Chondrocyte (in vitro differentiated cells): ENCODE measurements at regions not wholly inside any gene's neighbourhood (a gene's known extent, or its start where the extent isn't known, plus 50 kb on each side); places are given as distances from the start of the nearest gene placed in this dataset.

Experiments used
- DNase-seq: peaks from one replicate; pipeline ENCODE4 v3.0.0; 2021; ENCODE audit warnings: mixed read lengths, low spot score
- H3K27ac Mint-ChIP-seq: one replicate; pipeline ENCODE4 v1.8.0; 2021; ENCODE audit warnings: mild to moderate bottlenecking, moderate library complexity, mixed read lengths; ENCODE audit not compliant: unreplicated experiment
- H3K27me3 Mint-ChIP-seq: 2 replicates; pipeline ENCODE4 v1.8.0; 2021; ENCODE audit warnings: low read depth, mixed read lengths
- H3K36me3 Mint-ChIP-seq: 2 replicates; pipeline ENCODE4 v1.8.0; 2021; ENCODE audit warnings: low read depth, mixed read lengths
- H3K4me1 Mint-ChIP-seq: 2 replicates; pipeline ENCODE4 v1.8.0; 2021; ENCODE audit warnings: low read depth, mild to moderate bottlenecking, mixed read lengths
- H3K4me3 Mint-ChIP-seq: one replicate; pipeline ENCODE4 v1.8.0; 2021; ENCODE audit warnings: mild to moderate bottlenecking, moderate library complexity, mixed read lengths; ENCODE audit not compliant: unreplicated experiment
- H3K9me3 Mint-ChIP-seq: 2 replicates; pipeline ENCODE4 v1.8.0; 2021; ENCODE audit warnings: low read depth, mixed read lengths
- TF ChIP-seq, protein P1 (sequence below): fragments of 200-600 bp; sonication (generic); IDR thresholded peaks from 2 replicates; pipeline ENCODE4 v1.5.0; 2021; ENCODE audit warnings: antibody characterized with exemption, mild to moderate bottlenecking, moderate library complexity

DNA sequence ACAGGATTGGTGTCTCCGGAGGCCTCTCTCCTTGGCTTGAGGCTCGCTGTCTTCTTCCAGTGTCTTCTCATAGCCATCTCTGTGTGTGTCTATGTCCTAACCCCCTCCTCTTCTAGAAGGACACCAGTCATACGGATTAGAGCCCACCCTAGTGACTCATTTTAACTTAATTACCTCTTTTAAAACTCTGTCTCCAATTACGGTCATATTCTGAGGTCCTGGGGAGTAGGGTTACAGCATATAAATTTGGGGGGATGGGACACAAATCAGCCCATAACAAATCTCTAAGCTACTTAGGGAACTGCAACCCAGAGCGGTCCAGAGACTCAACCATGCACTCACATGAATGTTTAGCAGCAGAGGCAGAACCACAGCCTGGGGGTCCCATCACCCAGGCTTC is 56.1 kb upstream of the SASH1 start:
- Mint-ChIP-seq H3K4me3 (no peak overlapping the region), H3K27me3 (no peaks in the 10 kb centered on the region), H3K27ac (no peak overlapping the region), H3K36me3 (peaks cover 7% of the 10 kb centered on the region), H3K9me3 (no peaks in the 10 kb centered on the region), H3K4me1 (peaks cover 23% of the 10 kb centered on the region)
- no peak for DNase-seq
- TF ChIP-seq, protein P1, sequence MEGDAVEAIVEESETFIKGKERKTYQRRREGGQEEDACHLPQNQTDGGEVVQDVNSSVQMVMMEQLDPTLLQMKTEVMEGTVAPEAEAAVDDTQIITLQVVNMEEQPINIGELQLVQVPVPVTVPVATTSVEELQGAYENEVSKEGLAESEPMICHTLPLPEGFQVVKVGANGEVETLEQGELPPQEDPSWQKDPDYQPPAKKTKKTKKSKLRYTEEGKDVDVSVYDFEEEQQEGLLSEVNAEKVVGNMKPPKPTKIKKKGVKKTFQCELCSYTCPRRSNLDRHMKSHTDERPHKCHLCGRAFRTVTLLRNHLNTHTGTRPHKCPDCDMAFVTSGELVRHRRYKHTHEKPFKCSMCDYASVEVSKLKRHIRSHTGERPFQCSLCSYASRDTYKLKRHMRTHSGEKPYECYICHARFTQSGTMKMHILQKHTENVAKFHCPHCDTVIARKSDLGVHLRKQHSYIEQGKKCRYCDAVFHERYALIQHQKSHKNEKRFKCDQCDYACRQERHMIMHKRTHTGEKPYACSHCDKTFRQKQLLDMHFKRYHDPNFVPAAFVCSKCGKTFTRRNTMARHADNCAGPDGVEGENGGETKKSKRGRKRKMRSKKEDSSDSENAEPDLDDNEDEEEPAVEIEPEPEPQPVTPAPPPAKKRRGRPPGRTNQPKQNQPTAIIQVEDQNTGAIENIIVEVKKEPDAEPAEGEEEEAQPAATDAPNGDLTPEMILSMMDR, result no peak

- DNase-seq, result no peak
- H3K9me3 Mint-ChIP-seq, result no peaks in the 10 kb centered on the region
- H3K36me3 Mint-ChIP-seq, result peaks cover 1% of the 10 kb centered on the region
- no peaks in the 10 kb centered on the region for H3K27me3 Mint-ChIP-seq
- H3K4me1 Mint-ChIP-seq, result peaks cover 35% of the 10 kb centered on the region
- no peak overlapping the region for H3K4me3 Mint-ChIP-seq
- no peak overlapping the region for H3K27ac Mint-ChIP-seq
- TF ChIP-seq, protein P1, result no peak
Measured at GRCh38 chr6:148287623-148288333, 54.9 kb upstream of the SASH1 start.

DNA sequence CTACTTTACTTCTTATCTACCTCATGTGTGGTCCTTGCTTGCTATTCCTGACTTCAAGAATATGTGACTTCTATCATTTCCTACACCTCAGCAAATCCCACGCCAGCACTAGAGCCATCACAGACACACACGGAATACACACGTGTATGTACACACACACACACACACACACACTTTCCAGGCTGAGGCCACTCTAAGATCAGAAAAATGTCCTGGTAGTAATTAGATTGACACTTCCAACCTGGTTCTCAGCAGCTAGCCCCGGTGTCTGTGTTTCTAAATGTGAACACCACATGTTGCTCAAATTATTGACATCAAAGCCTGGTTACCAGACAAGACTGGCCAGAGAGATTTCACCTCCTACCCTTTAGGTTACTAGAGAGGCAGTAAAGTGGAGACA is 54.1 kb upstream of the SASH1 start:
- peaks cover 1% of the 10 kb centered on the region for H3K36me3 Mint-ChIP-seq
- no peaks in the 10 kb centered on the region for H3K9me3 Mint-ChIP-seq
- TF ChIP-seq, protein P1, result no peak
- no peaks in the 10 kb centered on the region for H3K27me3 Mint-ChIP-seq
- DNase-seq, result no peak
- no peak overlapping the region for H3K4me3 Mint-ChIP-seq
- H3K27ac Mint-ChIP-seq, result peak overlapping the region; percentile 47
- peaks cover 43% of the 10 kb centered on the region for H3K4me1 Mint-ChIP-seq

DNA sequence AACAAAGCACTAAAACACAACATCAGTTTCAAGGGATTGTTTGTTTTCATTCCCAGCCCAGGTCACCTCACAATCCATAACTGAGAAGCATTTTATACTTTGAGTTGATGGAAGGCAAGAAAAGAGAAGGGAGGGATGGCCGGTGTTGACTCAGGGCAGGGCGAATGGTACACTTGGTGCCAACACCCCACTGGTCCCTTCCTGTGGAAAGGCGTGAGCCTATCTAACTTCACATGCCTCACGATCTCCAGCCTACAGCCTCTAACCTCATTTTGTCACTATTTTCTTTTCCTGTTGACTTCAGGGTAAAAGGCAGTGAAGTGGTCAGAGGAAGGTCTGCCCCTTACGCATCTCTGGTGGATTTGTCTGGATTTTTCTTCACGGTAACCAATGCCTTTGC is 53.5 kb upstream of the SASH1 start:
- Mint-ChIP-seq H3K9me3 (no peaks in the 10 kb centered on the region), H3K4me3 (no peak overlapping the region), H3K27me3 (no peaks in the 10 kb centered on the region), H3K4me1 (peaks cover 49% of the 10 kb centered on the region), H3K27ac (peak overlapping the region; percentile 47), H3K36me3 (peaks cover 1% of the 10 kb centered on the region)
- no peak for DNase-seq
- TF ChIP-seq, protein P1, result no peak

- Mint-ChIP-seq H3K4me3 (no peak overlapping the region), H3K27ac (peak overlapping the region; percentile 42), H3K36me3 (no peaks in the 10 kb centered on the region), H3K27me3 (no peaks in the 10 kb centered on the region), H3K9me3 (no peaks in the 10 kb centered on the region), H3K4me1 (peaks cover 65% of the 10 kb centered on the region)
- DNase-seq, result no peak
- TF ChIP-seq, protein P1, result no peak
Measured at GRCh38 chr6:148291876-148292275, 50.8 kb upstream of the SASH1 start.
